ENCODE measurements at regions not wholly inside any gene's neighbourhood (a gene's known extent, or its start where the extent isn't known, plus 50 kb on each side); places are given as distances from the start of the nearest gene placed in this dataset.

- Histone ChIP-seq H3K27ac (no peak overlapping the region), H2AFZ (replicated peaks) (no peak overlapping the region), H3K79me2 (ENCODE audit: low read depth) (no peaks in the 10 kb centered on the region), H3K4me3 (no peak overlapping the region), H3K9ac (no peak overlapping the region), H3K4me1 (no peaks in the 10 kb centered on the region), H4K20me1 (ENCODE audit: low read depth) (no peaks in the 10 kb centered on the region), H3K9me3 (ENCODE audit: low read depth) (no peaks in the 10 kb centered on the region), H3K27me3 (no peaks in the 10 kb centered on the region), H3F3A (ENCODE audit: low read depth) (no peaks in the 10 kb centered on the region), H3K36me3 (no peaks in the 10 kb centered on the region), H3K4me2 (no peak overlapping the region)
- Mint-ChIP-seq H3K4me3 (no peak overlapping the region), H3K36me3 (no peaks in the 10 kb centered on the region), H3K9me3 (no peaks in the 10 kb centered on the region), H3K27me3 (ENCODE audit: insufficient read depth, low read depth) (no peaks in the 10 kb centered on the region), H3K27ac (no peak overlapping the region), H3K4me1 (no peaks in the 10 kb centered on the region)
- no peak for TF ChIP-seq EZH2 (IDR thresholded peaks at IDR 0.05)
- TF ChIP-seq EZH2phosphoT487 (IDR thresholded peaks at IDR 0.05) = no peak
- TF ChIP-seq, protein P1, sequence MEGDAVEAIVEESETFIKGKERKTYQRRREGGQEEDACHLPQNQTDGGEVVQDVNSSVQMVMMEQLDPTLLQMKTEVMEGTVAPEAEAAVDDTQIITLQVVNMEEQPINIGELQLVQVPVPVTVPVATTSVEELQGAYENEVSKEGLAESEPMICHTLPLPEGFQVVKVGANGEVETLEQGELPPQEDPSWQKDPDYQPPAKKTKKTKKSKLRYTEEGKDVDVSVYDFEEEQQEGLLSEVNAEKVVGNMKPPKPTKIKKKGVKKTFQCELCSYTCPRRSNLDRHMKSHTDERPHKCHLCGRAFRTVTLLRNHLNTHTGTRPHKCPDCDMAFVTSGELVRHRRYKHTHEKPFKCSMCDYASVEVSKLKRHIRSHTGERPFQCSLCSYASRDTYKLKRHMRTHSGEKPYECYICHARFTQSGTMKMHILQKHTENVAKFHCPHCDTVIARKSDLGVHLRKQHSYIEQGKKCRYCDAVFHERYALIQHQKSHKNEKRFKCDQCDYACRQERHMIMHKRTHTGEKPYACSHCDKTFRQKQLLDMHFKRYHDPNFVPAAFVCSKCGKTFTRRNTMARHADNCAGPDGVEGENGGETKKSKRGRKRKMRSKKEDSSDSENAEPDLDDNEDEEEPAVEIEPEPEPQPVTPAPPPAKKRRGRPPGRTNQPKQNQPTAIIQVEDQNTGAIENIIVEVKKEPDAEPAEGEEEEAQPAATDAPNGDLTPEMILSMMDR (IDR thresholded peaks at IDR 0.05) = no peak
- DNase-seq (ENCODE audit: low spot score) = no peak
Observed at GRCh38 chr12:97923546-97923945, 460.9 kb downstream of the RMST start.

- H3K9me3 ChIP-seq (ENCODE audit: low read depth) = no peaks in the 10 kb centered on the region
- H3K9ac ChIP-seq = no peak overlapping the region
- H3K27me3 ChIP-seq = no peaks in the 10 kb centered on the region
- H3K4me1 ChIP-seq = no peaks in the 10 kb centered on the region
- Mint-ChIP-seq H3K9me3 (no peaks in the 10 kb centered on the region), H3K4me1 (no peaks in the 10 kb centered on the region), H3K36me3 (no peaks in the 10 kb centered on the region), H3K27me3 (ENCODE audit: insufficient read depth, low read depth) (no peaks in the 10 kb centered on the region), H3K27ac (no peak overlapping the region), H3K4me3 (no peak overlapping the region)
- H4K20me1 ChIP-seq (ENCODE audit: low read depth) = no peaks in the 10 kb centered on the region
- H3F3A ChIP-seq (ENCODE audit: low read depth) = no peaks in the 10 kb centered on the region
- no peak overlapping the region for H3K4me2 ChIP-seq
- no peak for DNase-seq (ENCODE audit: low spot score)
- H3K36me3 ChIP-seq = no peaks in the 10 kb centered on the region
- no peak for TF ChIP-seq EZH2 (IDR thresholded peaks at IDR 0.05)
- TF ChIP-seq, protein P1 (IDR thresholded peaks at IDR 0.05) = no peak
- no peak for TF ChIP-seq EZH2phosphoT487 (IDR thresholded peaks at IDR 0.05)
- no peak overlapping the region for H3K27ac ChIP-seq
- no peak overlapping the region for H3K4me3 ChIP-seq
- H3K79me2 ChIP-seq (ENCODE audit: low read depth) = no peaks in the 10 kb centered on the region
- H2AFZ ChIP-seq (replicated peaks) = no peak overlapping the region
Observed at GRCh38 chr12:97924122-97924521, 461.5 kb downstream of the RMST start.

DNA sequence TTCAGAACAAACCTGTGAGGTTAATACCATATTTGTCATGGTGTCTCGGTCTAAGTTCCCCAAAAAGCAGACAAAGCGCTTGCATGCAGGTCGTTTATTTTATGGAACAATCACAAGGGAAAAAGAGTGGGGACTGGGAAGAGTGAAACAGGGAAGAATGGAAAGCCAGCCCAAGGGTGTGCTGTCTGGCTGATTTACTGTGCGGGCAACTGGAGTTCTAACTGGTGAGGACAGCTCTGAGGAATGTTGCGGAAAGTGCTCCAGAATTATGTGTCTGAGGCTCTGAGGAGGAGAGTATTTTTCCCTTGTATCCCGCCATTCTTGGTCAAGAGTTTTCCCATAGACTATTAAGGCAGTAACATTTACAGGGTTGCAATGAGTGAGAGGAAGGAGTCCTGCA, 465.4 kb downstream of the RMST start:
- Histone ChIP-seq H3K4me3 (no peak overlapping the region), H3K36me3 (no peaks in the 10 kb centered on the region), H2AFZ (replicated peaks) (peak overlapping the region; percentile 18), H4K20me1 (ENCODE audit: low read depth) (no peaks in the 10 kb centered on the region), H3K9me3 (ENCODE audit: low read depth) (no peaks in the 10 kb centered on the region), H3K4me2 (no peak overlapping the region), H3F3A (ENCODE audit: low read depth) (no peaks in the 10 kb centered on the region), H3K9ac (no peak overlapping the region), H3K79me2 (ENCODE audit: low read depth) (no peaks in the 10 kb centered on the region), H3K27ac (no peak overlapping the region), H3K4me1 (no peaks in the 10 kb centered on the region), H3K27me3 (no peaks in the 10 kb centered on the region)
- Mint-ChIP-seq H3K27ac (no peak overlapping the region), H3K36me3 (no peaks in the 10 kb centered on the region), H3K9me3 (no peaks in the 10 kb centered on the region), H3K27me3 (ENCODE audit: insufficient read depth, low read depth) (no peaks in the 10 kb centered on the region), H3K4me3 (no peak overlapping the region), H3K4me1 (no peaks in the 10 kb centered on the region)
- TF ChIP-seq EZH2phosphoT487 (IDR thresholded peaks at IDR 0.05) (no peak), EZH2 (IDR thresholded peaks at IDR 0.05) (no peak)
- TF ChIP-seq, protein P1 (IDR thresholded peaks at IDR 0.05) = no peak
- no peak for DNase-seq (ENCODE audit: low spot score)
